Progenitor cell of endocrine pancreas (in vitro differentiated cells): ENCODE measurements at regions not wholly inside any gene's neighbourhood (a gene's known extent, or its start where the extent isn't known, plus 50 kb on each side); places are given as distances from the start of the nearest gene placed in this dataset.

Experiments used
- DNase-seq: peaks from one replicate; pipeline ENCODE4 v3.0.0; 2021; ENCODE audit warnings: low spot score; ENCODE audit not compliant: unreplicated experiment
- H3K27ac Mint-ChIP-seq: 2 replicates; pipeline ENCODE4 v1.8.0; 2021; ENCODE audit warnings: mild to moderate bottlenecking, moderate library complexity, mixed read lengths
- H3K27me3 Mint-ChIP-seq: 2 replicates; pipeline ENCODE4 v1.8.0; 2021; ENCODE audit warnings: mixed read lengths
- H3K36me3 Mint-ChIP-seq: 2 replicates; pipeline ENCODE4 v1.8.0; 2022; ENCODE audit warnings: mixed read lengths; ENCODE audit not compliant: insufficient read depth
- H3K4me1 Mint-ChIP-seq: 2 replicates; pipeline ENCODE4 v1.8.0; 2021; ENCODE audit warnings: low read depth, mixed read lengths
- H3K4me3 Mint-ChIP-seq: 2 replicates; pipeline ENCODE4 v1.8.0; 2021; ENCODE audit warnings: low read depth, mild to moderate bottlenecking, moderate library complexity, mixed read lengths
- H3K9me3 Mint-ChIP-seq: 2 replicates; pipeline ENCODE4 v1.8.0; 2021; ENCODE audit warnings: low read depth, mixed read lengths
- TF ChIP-seq, protein P1 (sequence below): fragments of 200-600 bp; sonication (generic); IDR thresholded peaks from one replicate; pipeline ENCODE4 v1.5.0; 2021; ENCODE audit warnings: antibody characterized with exemption, mild to moderate bottlenecking; ENCODE audit not compliant: unreplicated experiment

DNA sequence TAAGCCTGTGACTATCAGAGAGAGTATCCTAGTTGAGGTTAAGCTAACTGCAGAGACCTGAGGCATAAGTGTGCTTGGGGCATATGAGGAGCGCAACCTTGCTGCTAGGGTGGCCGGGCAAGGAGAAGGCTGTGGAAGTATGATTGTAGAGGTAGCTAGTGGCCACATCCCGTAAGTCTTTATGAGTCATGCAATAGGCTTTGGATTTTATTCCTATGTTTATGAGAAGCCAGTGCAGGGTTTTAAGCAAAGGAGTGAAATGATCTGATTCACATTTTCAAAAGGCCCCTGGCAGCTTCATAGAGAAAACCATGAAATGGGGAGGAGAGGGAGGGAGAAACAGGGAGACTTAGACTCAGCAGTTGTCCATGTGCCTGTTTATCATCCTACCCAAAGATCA lies 92.1 kb upstream of the WDFY3 start:
- no peak overlapping the region for H3K4me3 Mint-ChIP-seq
- no peak overlapping the region for H3K27ac Mint-ChIP-seq
- no peak for DNase-seq
- TF ChIP-seq, protein P1, sequence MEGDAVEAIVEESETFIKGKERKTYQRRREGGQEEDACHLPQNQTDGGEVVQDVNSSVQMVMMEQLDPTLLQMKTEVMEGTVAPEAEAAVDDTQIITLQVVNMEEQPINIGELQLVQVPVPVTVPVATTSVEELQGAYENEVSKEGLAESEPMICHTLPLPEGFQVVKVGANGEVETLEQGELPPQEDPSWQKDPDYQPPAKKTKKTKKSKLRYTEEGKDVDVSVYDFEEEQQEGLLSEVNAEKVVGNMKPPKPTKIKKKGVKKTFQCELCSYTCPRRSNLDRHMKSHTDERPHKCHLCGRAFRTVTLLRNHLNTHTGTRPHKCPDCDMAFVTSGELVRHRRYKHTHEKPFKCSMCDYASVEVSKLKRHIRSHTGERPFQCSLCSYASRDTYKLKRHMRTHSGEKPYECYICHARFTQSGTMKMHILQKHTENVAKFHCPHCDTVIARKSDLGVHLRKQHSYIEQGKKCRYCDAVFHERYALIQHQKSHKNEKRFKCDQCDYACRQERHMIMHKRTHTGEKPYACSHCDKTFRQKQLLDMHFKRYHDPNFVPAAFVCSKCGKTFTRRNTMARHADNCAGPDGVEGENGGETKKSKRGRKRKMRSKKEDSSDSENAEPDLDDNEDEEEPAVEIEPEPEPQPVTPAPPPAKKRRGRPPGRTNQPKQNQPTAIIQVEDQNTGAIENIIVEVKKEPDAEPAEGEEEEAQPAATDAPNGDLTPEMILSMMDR: no peak
- H3K9me3 Mint-ChIP-seq: no peaks in the 10 kb centered on the region
- H3K27me3 Mint-ChIP-seq: peaks cover 4% of the 10 kb centered on the region
- H3K4me1 Mint-ChIP-seq: no peaks in the 10 kb centered on the region
- H3K36me3 Mint-ChIP-seq: no peaks in the 10 kb centered on the region

DNA sequence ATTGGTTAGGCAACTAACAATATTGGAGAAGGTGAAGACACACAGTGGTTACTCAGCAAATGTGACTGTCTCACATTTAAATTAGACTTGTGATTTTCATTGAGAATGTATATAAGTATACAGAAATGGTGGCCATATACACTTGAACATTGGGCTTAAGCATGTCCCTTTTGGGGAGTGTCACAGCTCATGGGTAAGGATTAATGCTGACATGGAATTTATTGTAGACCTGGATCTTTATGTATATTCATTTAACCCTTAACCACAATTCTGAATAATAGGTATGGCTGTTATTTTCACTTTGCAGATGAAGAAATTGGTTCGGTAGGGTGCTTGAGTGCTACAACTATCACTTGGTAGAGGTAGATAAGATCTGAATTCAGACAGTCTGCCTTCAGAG lies 95.5 kb upstream of the WDFY3 start:
- H3K4me1 Mint-ChIP-seq: no peaks in the 10 kb centered on the region
- H3K27me3 Mint-ChIP-seq: peaks cover 4% of the 10 kb centered on the region
- no peaks in the 10 kb centered on the region for H3K36me3 Mint-ChIP-seq

GRCh38 chr4:85062466-85062865 lies 96.0 kb upstream of the WDFY3 start:
- no peak overlapping the region for H3K27ac Mint-ChIP-seq
- H3K9me3 Mint-ChIP-seq: no peaks in the 10 kb centered on the region
- H3K4me3 Mint-ChIP-seq: no peak overlapping the region
- H3K4me1 Mint-ChIP-seq: no peaks in the 10 kb centered on the region
- H3K36me3 Mint-ChIP-seq: no peaks in the 10 kb centered on the region
- peaks cover 4% of the 10 kb centered on the region for H3K27me3 Mint-ChIP-seq
- TF ChIP-seq, protein P1: no peak
- no peak for DNase-seq

More for the DNA sequence above, 95.5 kb upstream of the WDFY3 start:
- DNase-seq: no peak
- H3K27ac Mint-ChIP-seq: no peak overlapping the region
- H3K4me3 Mint-ChIP-seq: no peak overlapping the region
- TF ChIP-seq, protein P1: no peak
- no peaks in the 10 kb centered on the region for H3K9me3 Mint-ChIP-seq

DNA sequence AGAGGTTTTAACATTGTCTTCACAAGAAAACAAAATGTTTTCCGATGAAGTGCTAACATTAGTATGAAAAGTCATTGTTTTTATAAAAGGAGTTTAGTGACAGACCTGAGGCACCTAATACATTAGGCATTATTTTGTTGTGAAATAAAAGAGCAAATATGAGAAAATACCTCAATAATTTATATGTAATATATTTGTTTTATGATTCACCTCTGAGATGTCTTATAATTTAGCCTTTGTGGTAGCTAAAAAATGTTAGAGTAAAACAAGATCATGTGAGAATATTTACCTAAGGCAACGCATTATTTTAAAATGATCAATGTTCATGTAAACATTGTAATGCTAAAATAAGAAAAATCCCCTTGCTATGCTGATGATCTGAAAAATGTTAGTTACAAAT lies 100.9 kb upstream of the WDFY3 start:
- TF ChIP-seq, protein P1: no peak
- H3K27ac Mint-ChIP-seq: no peak overlapping the region
- H3K4me1 Mint-ChIP-seq: no peaks in the 10 kb centered on the region
- no peak overlapping the region for H3K4me3 Mint-ChIP-seq
- peaks cover 2% of the 10 kb centered on the region for H3K36me3 Mint-ChIP-seq
- H3K9me3 Mint-ChIP-seq: peaks cover 23% of the 10 kb centered on the region
- no peaks in the 10 kb centered on the region for H3K27me3 Mint-ChIP-seq
- no peak for DNase-seq

GRCh38 chr4:85078016-85078415 lies 111.5 kb upstream of the WDFY3 start:
- H3K4me1 Mint-ChIP-seq: no peaks in the 10 kb centered on the region
- no peak overlapping the region for H3K4me3 Mint-ChIP-seq
- H3K9me3 Mint-ChIP-seq: no peaks in the 10 kb centered on the region
- H3K36me3 Mint-ChIP-seq: no peaks in the 10 kb centered on the region
- TF ChIP-seq, protein P1: no peak
- no peak for DNase-seq
- H3K27me3 Mint-ChIP-seq: no peaks in the 10 kb centered on the region
- no peak overlapping the region for H3K27ac Mint-ChIP-seq
